HCT116 (cell line): ENCODE measurements at regions not wholly inside any gene's neighbourhood (a gene's known extent, or its start where the extent isn't known, plus 50 kb on each side); places are given as distances from the start of the nearest gene placed in this dataset.

Experiments
- CTCF ChIP-seq, 3 experiments: fragments of 200-600 bp in 1 of 3; sonication (generic) in 1 of 3; IDR thresholded peaks in 2 of 3; conservative IDR thresholded peaks in 1 of 3; 2 replicates each; pipeline ENCODE4 v1.5.1; 2012 to 2017; ENCODE audit warnings: low read depth in 2 of 3, low read length in 2 of 3, antibody characterized with exemption in 1 of 3, borderline replicate concordance in 1 of 3, control low read depth in 1 of 3, mild to moderate bottlenecking in 1 of 3, mixed read lengths in 1 of 3, mixed run types in 1 of 3, moderate library complexity in 1 of 3; ENCODE audit not compliant: insufficient read depth in 1 of 3
- EGR1 ChIP-seq: IDR thresholded peaks from 2 replicates; pipeline ENCODE4 v1.6.1; 2012; ENCODE audit warnings: low read depth
- FOSL1 ChIP-seq: IDR thresholded peaks from 2 replicates; pipeline ENCODE4 v1.6.1; 2012; ENCODE audit warnings: low read depth
- POLR2A ChIP-seq: IDR thresholded peaks from 2 replicates; pipeline ENCODE4 v1.7.0; 2011; ENCODE audit warnings: borderline replicate concordance; ENCODE audit not compliant: insufficient read depth, insufficient read length; ENCODE audit errors: extremely low read depth
- POLR2AphosphoS5 ChIP-seq: IDR thresholded peaks from 2 replicates; pipeline ENCODE4 v1.6.1; 2011; ENCODE audit warnings: mild to moderate bottlenecking, low read depth, low read length, moderate library complexity
- RAD21 ChIP-seq: IDR thresholded peaks from 2 replicates; pipeline ENCODE4 v1.6.1; 2012; ENCODE audit warnings: low read depth, mild to moderate bottlenecking
- TCF7L2 ChIP-seq: IDR thresholded peaks from 2 replicates; pipeline ENCODE4 v1.7.0; 2011; ENCODE audit warnings: borderline replicate concordance, inconsistent platforms; ENCODE audit not compliant: insufficient read depth, insufficient read length; ENCODE audit errors: extremely low read depth
- YY1 ChIP-seq: IDR thresholded peaks from 2 replicates; pipeline ENCODE4 v1.6.1; 2011; ENCODE audit warnings: low read length, low read depth, moderate library complexity, mild to moderate bottlenecking; ENCODE audit not compliant: insufficient replicate concordance; ENCODE audit errors: extremely low read depth

GRCh38 chr2:40531359-40531758 is 79.5 kb upstream of the SLC8A1 start:
- TF ChIP-seq CTCF (IDR thresholded peaks at IDR 0.05 in 2 of 3, conservative IDR thresholded peaks at IDR 0.05 in 1 of 3; ENCODE audit: borderline replicate concordance in 1 of 3, insufficient read depth in 1 of 3, low read depth in 2 of 3, low read length in 2 of 3) (no peak), YY1 (no peak), FOSL1 (no peak), POLR2A (no peak), TCF7L2 (no peak), POLR2AphosphoS5 (no peak), EGR1 (no peak), RAD21 (no peak)
